Smooth muscle cell (in vitro differentiated cells): ENCODE measurements at regions not wholly inside any gene's neighbourhood (a gene's known extent, or its start where the extent isn't known, plus 50 kb on each side); places are given as distances from the start of the nearest gene placed in this dataset.
"Not testable (repeated sequence)": the region's sequence is repeated elsewhere in the genome, so short reads cannot be mapped to it uniquely, and the experiment has no call there.

Experiments used
- DNase-seq: peaks from one replicate; lab custom pipeline; 2025; ENCODE audit not compliant: unreplicated experiment; lab: John Stamatoyannopoulos, UW
- H2AFZ ChIP-seq: fragments of 200-600 bp; sonication (generic); 2 replicates; pipeline ENCODE4 v1.6.0; 2016; ENCODE audit warnings: antibody characterized with exemption, low read depth, mild to moderate bottlenecking
- H3F3A ChIP-seq: fragments of 200-600 bp; sonication (generic); 2 replicates; pipeline ENCODE4 v1.6.0; 2017; ENCODE audit warnings: antibody characterized with exemption, low read depth
- H3K27ac ChIP-seq: fragments of 200-600 bp; sonication (generic); 2 replicates; pipeline ENCODE4 v1.5.1; 2016; ENCODE audit warnings: low read depth, mild to moderate bottlenecking
- H3K27me3 ChIP-seq: fragments of 200-600 bp; sonication (generic); 2 replicates; pipeline ENCODE4 v1.6.1; 2016; ENCODE audit warnings: low read depth, mild to moderate bottlenecking
- H3K36me3 ChIP-seq: fragments of 200-600 bp; sonication (generic); 2 replicates; pipeline ENCODE4 v1.5.1; 2016; ENCODE audit warnings: low read depth
- H3K4me1 ChIP-seq: fragments of 200-600 bp; sonication (generic); 2 replicates; pipeline ENCODE4 v1.5.1; 2016; ENCODE audit warnings: low read depth
- H3K4me2 ChIP-seq: fragments of 200-600 bp; sonication (generic); 2 replicates; pipeline ENCODE4 v1.6.0; 2016; ENCODE audit warnings: mild to moderate bottlenecking
- H3K4me3 ChIP-seq: fragments of 200-600 bp; sonication (generic); 2 replicates; pipeline ENCODE4 v1.5.1; 2016; ENCODE audit warnings: mild to moderate bottlenecking
- H3K79me2 ChIP-seq: fragments of 200-600 bp; sonication (generic); 2 replicates; pipeline ENCODE4 v1.6.0; 2016; ENCODE audit warnings: low read depth, mild to moderate bottlenecking
- H3K9ac ChIP-seq: fragments of 200-600 bp; sonication (generic); 2 replicates; pipeline ENCODE4 v1.6.0; 2016; ENCODE audit warnings: low read depth
- H3K9me3 ChIP-seq: fragments of 200-600 bp; sonication (generic); replicated peaks from 2 replicates; pipeline ENCODE4 v1.5.1; 2016; ENCODE audit warnings: low read depth
- H4K20me1 ChIP-seq: fragments of 200-600 bp; sonication (generic); 2 replicates; pipeline ENCODE4 v1.6.0; 2016; ENCODE audit warnings: low read depth
- CTCF ChIP-seq: fragments of 200-600 bp; sonication (generic); IDR thresholded peaks from 2 replicates; pipeline ENCODE4 v1.5.1; 2017; ENCODE audit warnings: borderline replicate concordance, mild to moderate bottlenecking, antibody characterized with exemption; ENCODE audit not compliant: insufficient read depth, poor library complexity, severe bottlenecking
- WGBS: methylation state at CpG from one replicate; pipeline ENCODE4 v1.1.7; 2016; ENCODE audit warnings: low lambda C conversion rate; 5-methylcytosine and 5-hydroxymethylcytosine counted together

GRCh38 chr7:41566581-41566980, 136.3 kb downstream of the INHBA start:
- Histone ChIP-seq H3K36me3 (no peaks in the 10 kb centered on the region), H3K4me3 (no peak overlapping the region)
- 74% methylated on average over 4 of the region's 4 CpGs for WGBS

GRCh38 chr7:41565655-41566054, 137.2 kb downstream of the INHBA start:
- Histone ChIP-seq H2AFZ (no peak overlapping the region), H3K27me3 (no peaks in the 10 kb centered on the region), H3K9me3 (no peaks in the 10 kb centered on the region), H3K36me3 (no peaks in the 10 kb centered on the region), H3K27ac (no peak overlapping the region), H3K4me2 (no peak overlapping the region), H3K79me2 (no peaks in the 10 kb centered on the region), H3K4me1 (peaks cover 11% of the 10 kb centered on the region), H3K9ac (no peak overlapping the region), H3K4me3 (no peak overlapping the region), H3F3A (peaks cover 5% of the 10 kb centered on the region), H4K20me1 (no peaks in the 10 kb centered on the region)
- DNase-seq, result no peak
- WGBS, result 91% methylated on average over 4 of the region's 4 CpGs
- no peak for TF ChIP-seq CTCF

More at GRCh38 chr7:41566581-41566980, 136.3 kb downstream of the INHBA start:
- Histone ChIP-seq H2AFZ (no peak overlapping the region), H3K4me2 (no peak overlapping the region), H3K27ac (peak overlapping the region; percentile 61), H3K79me2 (no peaks in the 10 kb centered on the region), H3K9me3 (no peaks in the 10 kb centered on the region), H3K4me1 (peaks cover 11% of the 10 kb centered on the region), H3K9ac (peak overlapping the region; percentile 19), H3F3A (peaks cover 5% of the 10 kb centered on the region), H3K27me3 (no peaks in the 10 kb centered on the region), H4K20me1 (no peaks in the 10 kb centered on the region)
- DNase-seq, result no peak
- no peak for TF ChIP-seq CTCF

- Histone ChIP-seq H3K9ac (no peak overlapping the region), H3F3A (no peaks in the 10 kb centered on the region), H3K27ac (peak overlapping the region; percentile 85), H3K36me3 (no peaks in the 10 kb centered on the region), H3K27me3 (no peaks in the 10 kb centered on the region), H2AFZ (no peak overlapping the region), H3K4me1 (no peaks in the 10 kb centered on the region), H3K4me2 (peak overlapping the region; percentile 1), H3K4me3 (no peak overlapping the region), H3K79me2 (no peaks in the 10 kb centered on the region), H4K20me1 (no peaks in the 10 kb centered on the region), H3K9me3 (no peaks in the 10 kb centered on the region)
- TF ChIP-seq CTCF, result no peak
- 73% methylated on average over 3 of the region's 3 CpGs for WGBS
- DNase-seq, result no peak
These were observed 143.5 kb downstream of the INHBA start for GRCh38 chr7:41559426-41559825.

- H3K27ac ChIP-seq, result no peak overlapping the region
- H3K4me3 ChIP-seq, result no peak overlapping the region
- H2AFZ ChIP-seq, result no peak overlapping the region
- no peaks in the 10 kb centered on the region for H3K9me3 ChIP-seq
- H3F3A ChIP-seq, result no peaks in the 10 kb centered on the region
- H3K27me3 ChIP-seq, result no peaks in the 10 kb centered on the region
- H3K79me2 ChIP-seq, result no peaks in the 10 kb centered on the region
- no peak for TF ChIP-seq CTCF
- no peak overlapping the region for H3K9ac ChIP-seq
- no peak overlapping the region for H3K4me2 ChIP-seq
- no peak for DNase-seq
- no peaks in the 10 kb centered on the region for H4K20me1 ChIP-seq
- no peaks in the 10 kb centered on the region for H3K4me1 ChIP-seq
- no peaks in the 10 kb centered on the region for H3K36me3 ChIP-seq
These were observed 148.4 kb downstream of the INHBA start for GRCh38 chr7:41554481-41554880.

- not testable (repeated sequence) for H3K4me1 ChIP-seq
These were observed 152.8 kb downstream of the INHBA start for GRCh38 chr7:41550046-41550445.

More at GRCh38 chr7:41550046-41550445, 152.8 kb downstream of the INHBA start:
- not testable (repeated sequence) for H3F3A ChIP-seq, H2AFZ ChIP-seq, H3K9ac ChIP-seq, H4K20me1 ChIP-seq, H3K4me2 ChIP-seq, H3K79me2 ChIP-seq, H3K9me3 ChIP-seq, H3K36me3 ChIP-seq, H3K27me3 ChIP-seq, H3K4me3 ChIP-seq, H3K27ac ChIP-seq, DNase-seq
